ENCODE measurements at regions not wholly inside any gene's neighbourhood (a gene's known extent, or its start where the extent isn't known, plus 50 kb on each side); places are given as distances from the start of the nearest gene placed in this dataset.

GRCh38 chr18:66958309-66958708, 354.4 kb upstream of the CDH19 start:
- no peak overlapping the region for H3K4me3 ChIP-seq (ENCODE audit: control insufficient read depth in 1 of 7, extremely low read depth in 1 of 7, insufficient read depth in 4 of 7, low read depth in 2 of 7, low read length in 6 of 7)
- DNase-seq, result no peak
- WGBS (ENCODE audit: insufficient coverage), result 100% methylated on average over 1 of the region's 2 CpGs
- CTCF ChIA-PET, result interaction anchor here (0.9 kb wide), 1 partner anchor 17 kb away, joined by 3 read pairs; no protein-coding TSS in a partner anchor
- no peaks in the 10 kb centered on the region for H3K36me3 ChIP-seq (ENCODE audit: control insufficient read depth in 4 of 4, insufficient read depth in 4 of 4, low read length in 3 of 4)
- no peak overlapping the region for H3K27ac ChIP-seq (ENCODE audit: insufficient read depth in 1 of 2, low read depth in 1 of 2, low read length in 2 of 2, poor library complexity in 1 of 2, severe bottlenecking in 2 of 2)
- no peaks in the 10 kb centered on the region for H3K27me3 ChIP-seq (replicated peaks in 2 of 5; ENCODE audit: control insufficient read depth in 4 of 5, insufficient read depth in 5 of 5, low read length in 4 of 5)
- POLR2A ChIA-PET, result no interaction called here
- H3K9me3 ChIP-seq (ENCODE audit: control extremely low read depth in 1 of 5, control insufficient read depth in 4 of 5, insufficient read depth in 2 of 5, low read depth in 1 of 5, low read length in 4 of 5), result no peaks in the 10 kb centered on the region
- H3K4me1 ChIP-seq (ENCODE audit: control extremely low read depth in 1 of 4, control insufficient read depth in 4 of 4, insufficient read depth in 4 of 4, low read length in 3 of 4), result no peaks in the 10 kb centered on the region

GRCh38 chr18:66951750-66952149, 347.9 kb upstream of the CDH19 start:
- Histone ChIP-seq H3K27ac (ENCODE audit: insufficient read depth in 1 of 2, low read depth in 1 of 2, low read length in 2 of 2, poor library complexity in 1 of 2, severe bottlenecking in 2 of 2) (no peak overlapping the region), H3K27me3 (replicated peaks in 2 of 5; ENCODE audit: control insufficient read depth in 4 of 5, insufficient read depth in 5 of 5, low read length in 4 of 5) (no peaks in the 10 kb centered on the region), H3K9me3 (ENCODE audit: control extremely low read depth in 1 of 5, control insufficient read depth in 4 of 5, insufficient read depth in 2 of 5, low read depth in 1 of 5, low read length in 4 of 5) (no peaks in the 10 kb centered on the region), H3K36me3 (ENCODE audit: control insufficient read depth in 4 of 4, insufficient read depth in 4 of 4, low read length in 3 of 4) (no peaks in the 10 kb centered on the region), H3K4me3 (ENCODE audit: control insufficient read depth in 1 of 7, extremely low read depth in 1 of 7, insufficient read depth in 4 of 7, low read depth in 2 of 7, low read length in 6 of 7) (no peak overlapping the region), H3K4me1 (ENCODE audit: control extremely low read depth in 1 of 4, control insufficient read depth in 4 of 4, insufficient read depth in 4 of 4, low read length in 3 of 4) (no peaks in the 10 kb centered on the region)
- ChIA-PET POLR2A (no interaction called here), CTCF (interaction anchor here (0.6 kb wide), 1 partner anchor 214 kb away, joined by 3 read pairs; no protein-coding TSS in a partner anchor)
- WGBS (ENCODE audit: insufficient coverage), result no CpG with 5 or more reads among the region's 1 CpG
- no peak for DNase-seq

- no peak for DNase-seq
- CTCF ChIA-PET, result no interaction called here
- WGBS (ENCODE audit: insufficient coverage), result 97% methylated on average over 14 of the region's 14 CpGs
- Histone ChIP-seq H3K27ac (ENCODE audit: insufficient read depth in 1 of 2, low read depth in 1 of 2, low read length in 2 of 2, poor library complexity in 1 of 2, severe bottlenecking in 2 of 2) (no peak overlapping the region), H3K4me1 (ENCODE audit: control extremely low read depth in 1 of 4, control insufficient read depth in 4 of 4, insufficient read depth in 4 of 4, low read length in 3 of 4) (no peaks in the 10 kb centered on the region), H3K27me3 (replicated peaks in 2 of 5; ENCODE audit: control insufficient read depth in 4 of 5, insufficient read depth in 5 of 5, low read length in 4 of 5) (no peaks in the 10 kb centered on the region), H3K4me3 (ENCODE audit: control insufficient read depth in 1 of 7, extremely low read depth in 1 of 7, insufficient read depth in 4 of 7, low read depth in 2 of 7, low read length in 6 of 7) (no peak overlapping the region), H3K36me3 (ENCODE audit: control insufficient read depth in 4 of 4, insufficient read depth in 4 of 4, low read length in 3 of 4) (no peaks in the 10 kb centered on the region), H3K9me3 (ENCODE audit: control extremely low read depth in 1 of 5, control insufficient read depth in 4 of 5, insufficient read depth in 2 of 5, low read depth in 1 of 5, low read length in 4 of 5) (no peaks in the 10 kb centered on the region)
- POLR2A ChIA-PET, result no interaction called here
Observed at GRCh38 chr18:66949419-66949818, 345.5 kb upstream of the CDH19 start.

- ChIA-PET POLR2A (no interaction called here), CTCF (no interaction called here)
- no peak overlapping the region for H3K4me3 ChIP-seq (ENCODE audit: control insufficient read depth in 1 of 7, extremely low read depth in 1 of 7, insufficient read depth in 4 of 7, low read depth in 2 of 7, low read length in 6 of 7)
- H3K9me3 ChIP-seq (ENCODE audit: control extremely low read depth in 1 of 5, control insufficient read depth in 4 of 5, insufficient read depth in 2 of 5, low read depth in 1 of 5, low read length in 4 of 5), result peaks cover 0 to 4% (median 0%) of the 10 kb centered on the region in 5 experiments
- 100% methylated on average over 1 of the region's 2 CpGs for whole genome bisulfite sequencing (ENCODE audit: insufficient coverage)
- H3K4me1 ChIP-seq (ENCODE audit: control extremely low read depth in 1 of 4, control insufficient read depth in 4 of 4, insufficient read depth in 4 of 4, low read length in 3 of 4), result no peaks in the 10 kb centered on the region
- H3K27me3 ChIP-seq (replicated peaks in 2 of 5; ENCODE audit: control insufficient read depth in 4 of 5, insufficient read depth in 5 of 5, low read length in 4 of 5), result no peaks in the 10 kb centered on the region
- DNase-seq, result no peak
- H3K27ac ChIP-seq (ENCODE audit: insufficient read depth in 1 of 2, low read depth in 1 of 2, low read length in 2 of 2, poor library complexity in 1 of 2, severe bottlenecking in 2 of 2), result no peak overlapping the region
- H3K36me3 ChIP-seq (ENCODE audit: control insufficient read depth in 4 of 4, insufficient read depth in 4 of 4, low read length in 3 of 4), result no peaks in the 10 kb centered on the region
Observed at GRCh38 chr18:66937546-66937945, 333.7 kb upstream of the CDH19 start.

- WGBS (ENCODE audit: insufficient coverage), result 91% methylated on average over 11 of the region's 11 CpGs
- H3K27ac ChIP-seq (ENCODE audit: insufficient read depth in 1 of 2, low read depth in 1 of 2, low read length in 2 of 2, poor library complexity in 1 of 2, severe bottlenecking in 2 of 2), result no peak overlapping the region
- H3K4me1 ChIP-seq (ENCODE audit: control extremely low read depth in 1 of 4, control insufficient read depth in 4 of 4, insufficient read depth in 4 of 4, low read length in 3 of 4), result no peaks in the 10 kb centered on the region
- H3K9me3 ChIP-seq (ENCODE audit: control extremely low read depth in 1 of 5, control insufficient read depth in 4 of 5, insufficient read depth in 2 of 5, low read depth in 1 of 5, low read length in 4 of 5), result no peaks in the 10 kb centered on the region
- DNase-seq, result no peak
- CTCF ChIA-PET, result no interaction called here
- no peaks in the 10 kb centered on the region for H3K36me3 ChIP-seq (ENCODE audit: control insufficient read depth in 4 of 4, insufficient read depth in 4 of 4, low read length in 3 of 4)
- H3K4me3 ChIP-seq (ENCODE audit: control insufficient read depth in 1 of 7, extremely low read depth in 1 of 7, insufficient read depth in 4 of 7, low read depth in 2 of 7, low read length in 6 of 7), result no peak overlapping the region
- POLR2A ChIA-PET, result no interaction called here
- H3K27me3 ChIP-seq (replicated peaks in 2 of 5; ENCODE audit: control insufficient read depth in 4 of 5, insufficient read depth in 5 of 5, low read length in 4 of 5), result peaks cover 0 to 1% (median 0%) of the 10 kb centered on the region in 5 experiments
Observed at GRCh38 chr18:66931010-66931409, 327.1 kb upstream of the CDH19 start.

- no peaks in the 10 kb centered on the region for H3K4me1 ChIP-seq (ENCODE audit: control extremely low read depth in 1 of 4, control insufficient read depth in 4 of 4, insufficient read depth in 4 of 4, low read length in 3 of 4)
- H3K36me3 ChIP-seq (ENCODE audit: control insufficient read depth in 4 of 4, insufficient read depth in 4 of 4, low read length in 3 of 4), result no peaks in the 10 kb centered on the region
- no peak for DNase-seq
- no peaks in the 10 kb centered on the region for H3K27me3 ChIP-seq (replicated peaks in 2 of 5; ENCODE audit: control insufficient read depth in 4 of 5, insufficient read depth in 5 of 5, low read length in 4 of 5)
- no peaks in the 10 kb centered on the region for H3K9me3 ChIP-seq (ENCODE audit: control extremely low read depth in 1 of 5, control insufficient read depth in 4 of 5, insufficient read depth in 2 of 5, low read depth in 1 of 5, low read length in 4 of 5)
- no peak overlapping the region for H3K4me3 ChIP-seq (ENCODE audit: control insufficient read depth in 1 of 7, extremely low read depth in 1 of 7, insufficient read depth in 4 of 7, low read depth in 2 of 7, low read length in 6 of 7)
- H3K27ac ChIP-seq (ENCODE audit: insufficient read depth in 1 of 2, low read depth in 1 of 2, low read length in 2 of 2, poor library complexity in 1 of 2, severe bottlenecking in 2 of 2), result no peak overlapping the region
- CTCF ChIA-PET, result no interaction called here
- POLR2A ChIA-PET, result no interaction called here
Observed at GRCh38 chr18:66916834-66917233, 312.9 kb upstream of the CDH19 start.

GRCh38 chr18:66900837-66901236, 296.9 kb upstream of the CDH19 start:
- no peak overlapping the region for H3K4me3 ChIP-seq (ENCODE audit: control insufficient read depth in 1 of 7, extremely low read depth in 1 of 7, insufficient read depth in 4 of 7, low read depth in 2 of 7, low read length in 6 of 7)
- CTCF ChIA-PET, result no interaction called here
- H3K36me3 ChIP-seq (ENCODE audit: control insufficient read depth in 4 of 4, insufficient read depth in 4 of 4, low read length in 3 of 4), result no peaks in the 10 kb centered on the region
- H3K9me3 ChIP-seq (ENCODE audit: control extremely low read depth in 1 of 5, control insufficient read depth in 4 of 5, insufficient read depth in 2 of 5, low read depth in 1 of 5, low read length in 4 of 5), result no peaks in the 10 kb centered on the region
- no peaks in the 10 kb centered on the region for H3K4me1 ChIP-seq (ENCODE audit: control extremely low read depth in 1 of 4, control insufficient read depth in 4 of 4, insufficient read depth in 4 of 4, low read length in 3 of 4)
- no peak for DNase-seq
- H3K27me3 ChIP-seq (replicated peaks in 2 of 5; ENCODE audit: control insufficient read depth in 4 of 5, insufficient read depth in 5 of 5, low read length in 4 of 5), result no peaks in the 10 kb centered on the region
- H3K27ac ChIP-seq (ENCODE audit: insufficient read depth in 1 of 2, low read depth in 1 of 2, low read length in 2 of 2, poor library complexity in 1 of 2, severe bottlenecking in 2 of 2), result no peak overlapping the region
- POLR2A ChIA-PET, result no interaction called here

- no peak for DNase-seq
- H3K27ac ChIP-seq (ENCODE audit: insufficient read depth in 1 of 2, low read depth in 1 of 2, low read length in 2 of 2, poor library complexity in 1 of 2, severe bottlenecking in 2 of 2), result no peak overlapping the region
- CTCF ChIA-PET, result no interaction called here
- no peaks in the 10 kb centered on the region for H3K27me3 ChIP-seq (replicated peaks in 2 of 5; ENCODE audit: control insufficient read depth in 4 of 5, insufficient read depth in 5 of 5, low read length in 4 of 5)
- H3K36me3 ChIP-seq (ENCODE audit: control insufficient read depth in 4 of 4, insufficient read depth in 4 of 4, low read length in 3 of 4), result no peaks in the 10 kb centered on the region
- H3K4me1 ChIP-seq (ENCODE audit: control extremely low read depth in 1 of 4, control insufficient read depth in 4 of 4, insufficient read depth in 4 of 4, low read length in 3 of 4), result no peaks in the 10 kb centered on the region
- POLR2A ChIA-PET, result no interaction called here
- H3K4me3 ChIP-seq (ENCODE audit: control insufficient read depth in 1 of 7, extremely low read depth in 1 of 7, insufficient read depth in 4 of 7, low read depth in 2 of 7, low read length in 6 of 7), result no peak overlapping the region
- no peaks in the 10 kb centered on the region for H3K9me3 ChIP-seq (ENCODE audit: control extremely low read depth in 1 of 5, control insufficient read depth in 4 of 5, insufficient read depth in 2 of 5, low read depth in 1 of 5, low read length in 4 of 5)
Observed at GRCh38 chr18:66895631-66896030, 291.7 kb upstream of the CDH19 start.
